SK-N-SH (cell line): ENCODE measurements at regions not wholly inside any gene's neighbourhood (a gene's known extent, or its start where the extent isn't known, plus 50 kb on each side); places are given as distances from the start of the nearest gene placed in this dataset.

Source experiments
- CTCF ChIP-seq: fragments of 200-600 bp; sonication (generic); IDR thresholded peaks from 2 replicates; pipeline ENCODE4 v1.6.1; 2017; ENCODE audit warnings: antibody characterized with exemption, mild to moderate bottlenecking, moderate library complexity
- EP300 ChIP-seq, 2 experiments: IDR thresholded peaks; 2 replicates each; pipeline versions ENCODE4 v1.4.0 to v1.6.1; 2012; ENCODE audit warnings: borderline replicate concordance in 1 of 2, low read depth in 1 of 2, low read length in 1 of 2
- FOXM1 ChIP-seq: IDR thresholded peaks from 2 replicates; pipeline ENCODE4 v1.4.0; 2012; ENCODE audit warnings: low read depth, mild to moderate bottlenecking
- POLR2AphosphoS5 ChIP-seq: IDR thresholded peaks from 2 replicates; pipeline ENCODE4 v1.6.1; 2012; ENCODE audit warnings: low read depth, low read length
- RAD21 ChIP-seq: IDR thresholded peaks from 2 replicates; pipeline ENCODE4 v1.6.1; 2012; ENCODE audit warnings: mild to moderate bottlenecking, low read length
- RFX5 ChIP-seq: IDR thresholded peaks from 2 replicates; pipeline ENCODE4 v1.6.1; 2012; ENCODE audit warnings: mild to moderate bottlenecking, improper control_type of control experiment, low read length
- SIN3A ChIP-seq: IDR thresholded peaks from 2 replicates; pipeline ENCODE4 v1.6.1; 2012; ENCODE audit warnings: low read depth, mild to moderate bottlenecking, low read length, moderate library complexity, borderline replicate concordance
- USF1 ChIP-seq: IDR thresholded peaks from 2 replicates; pipeline ENCODE4 v1.4.0; 2012; ENCODE audit warnings: low read depth, borderline replicate concordance
- TF ChIP-seq, protein P1 (sequence below): IDR thresholded peaks from 2 replicates; pipeline ENCODE4 v1.6.1; 2012; ENCODE audit warnings: mild to moderate bottlenecking, low read depth, low read length, moderate library complexity

- no peak for TF ChIP-seq CTCF
- TF ChIP-seq, protein P1, sequence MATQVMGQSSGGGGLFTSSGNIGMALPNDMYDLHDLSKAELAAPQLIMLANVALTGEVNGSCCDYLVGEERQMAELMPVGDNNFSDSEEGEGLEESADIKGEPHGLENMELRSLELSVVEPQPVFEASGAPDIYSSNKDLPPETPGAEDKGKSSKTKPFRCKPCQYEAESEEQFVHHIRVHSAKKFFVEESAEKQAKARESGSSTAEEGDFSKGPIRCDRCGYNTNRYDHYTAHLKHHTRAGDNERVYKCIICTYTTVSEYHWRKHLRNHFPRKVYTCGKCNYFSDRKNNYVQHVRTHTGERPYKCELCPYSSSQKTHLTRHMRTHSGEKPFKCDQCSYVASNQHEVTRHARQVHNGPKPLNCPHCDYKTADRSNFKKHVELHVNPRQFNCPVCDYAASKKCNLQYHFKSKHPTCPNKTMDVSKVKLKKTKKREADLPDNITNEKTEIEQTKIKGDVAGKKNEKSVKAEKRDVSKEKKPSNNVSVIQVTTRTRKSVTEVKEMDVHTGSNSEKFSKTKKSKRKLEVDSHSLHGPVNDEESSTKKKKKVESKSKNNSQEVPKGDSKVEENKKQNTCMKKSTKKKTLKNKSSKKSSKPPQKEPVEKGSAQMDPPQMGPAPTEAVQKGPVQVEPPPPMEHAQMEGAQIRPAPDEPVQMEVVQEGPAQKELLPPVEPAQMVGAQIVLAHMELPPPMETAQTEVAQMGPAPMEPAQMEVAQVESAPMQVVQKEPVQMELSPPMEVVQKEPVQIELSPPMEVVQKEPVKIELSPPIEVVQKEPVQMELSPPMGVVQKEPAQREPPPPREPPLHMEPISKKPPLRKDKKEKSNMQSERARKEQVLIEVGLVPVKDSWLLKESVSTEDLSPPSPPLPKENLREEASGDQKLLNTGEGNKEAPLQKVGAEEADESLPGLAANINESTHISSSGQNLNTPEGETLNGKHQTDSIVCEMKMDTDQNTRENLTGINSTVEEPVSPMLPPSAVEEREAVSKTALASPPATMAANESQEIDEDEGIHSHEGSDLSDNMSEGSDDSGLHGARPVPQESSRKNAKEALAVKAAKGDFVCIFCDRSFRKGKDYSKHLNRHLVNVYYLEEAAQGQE, result no peak
- TF ChIP-seq USF1, result no peak
- no peak for TF ChIP-seq RAD21
- no peak for TF ChIP-seq RFX5
- TF ChIP-seq POLR2AphosphoS5, result no peak
- no peak for TF ChIP-seq SIN3A
- TF ChIP-seq EP300 (IDR thresholded peaks at IDR 0.05; ENCODE audit: borderline replicate concordance in 1 of 2, low read depth in 1 of 2, low read length in 1 of 2), result no peak
- no peak for TF ChIP-seq FOXM1
Observed at GRCh38 chr4:152138451-152138850, 377.6 kb upstream of the GATB start.
